ENCODE measurements at regions not wholly inside any gene's neighbourhood (a gene's known extent, or its start where the extent isn't known, plus 50 kb on each side); places are given as distances from the start of the nearest gene placed in this dataset.

DNA sequence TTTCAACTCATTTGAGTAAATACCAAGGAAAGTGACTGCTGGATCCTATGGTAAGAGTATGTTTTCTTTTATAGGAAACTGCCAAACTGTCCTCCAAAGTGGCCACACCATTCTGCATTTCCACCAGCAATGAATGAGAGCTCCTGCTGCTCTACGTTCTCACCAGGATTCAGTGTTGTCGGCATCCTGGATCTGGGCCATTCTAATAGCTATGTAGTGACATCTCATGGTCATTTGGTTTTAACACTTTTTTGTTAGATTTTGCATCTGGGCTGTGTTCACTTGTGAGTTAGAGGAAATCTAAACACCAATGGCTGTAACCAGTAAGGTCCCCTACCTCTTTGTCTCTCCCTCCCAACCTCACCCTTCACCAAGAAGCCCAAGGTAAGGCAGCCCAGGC is 115.9 kb downstream of the ATPSCKMT start:
- Histone ChIP-seq H3K4me3 (ENCODE audit: low read depth, low read length) (no peak overlapping the region), H3K9me3 (ENCODE audit: control insufficient read depth, insufficient read depth, low read depth, low read length) (no peaks in the 10 kb centered on the region), H3K27ac (ENCODE audit: extremely low read depth, low read depth, low read length) (no peak overlapping the region), H3K4me1 (ENCODE audit: control insufficient read depth, insufficient read depth, low read length) (no peaks in the 10 kb centered on the region), H3K36me3 (ENCODE audit: control insufficient read depth in 2 of 2, insufficient read depth in 1 of 2, low read length in 2 of 2) (no peaks in the 10 kb centered on the region)
- ChIA-PET POLR2A (no interaction called here), CTCF (interaction anchor here (0.6 kb wide), 1 partner anchor 15 kb away, joined by 3 read pairs; no protein-coding TSS in a partner anchor)
- no peak for TF ChIP-seq ZNF423 (tag by site-specific recombination; IDR thresholded peaks at IDR 0.05)
- TF ChIP-seq, protein P1, sequence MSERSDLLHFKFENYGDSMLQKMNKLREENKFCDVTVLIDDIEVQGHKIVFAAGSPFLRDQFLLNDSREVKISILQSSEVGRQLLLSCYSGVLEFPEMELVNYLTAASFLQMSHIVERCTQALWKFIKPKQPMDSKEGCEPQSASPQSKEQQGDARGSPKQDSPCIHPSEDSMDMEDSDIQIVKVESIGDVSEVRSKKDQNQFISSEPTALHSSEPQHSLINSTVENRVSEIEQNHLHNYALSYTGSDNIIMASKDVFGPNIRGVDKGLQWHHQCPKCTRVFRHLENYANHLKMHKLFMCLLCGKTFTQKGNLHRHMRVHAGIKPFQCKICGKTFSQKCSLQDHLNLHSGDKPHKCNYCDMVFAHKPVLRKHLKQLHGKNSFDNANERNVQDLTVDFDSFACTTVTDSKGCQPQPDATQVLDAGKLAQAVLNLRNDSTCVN (tag by site-specific recombination; optimal IDR thresholded peaks at IDR 0.05) = no peak
- no peak for TF ChIP-seq GLI4 (tag by site-specific recombination; IDR thresholded peaks at IDR 0.05)
- no peak for TF ChIP-seq RBAK (tag by site-specific recombination; IDR thresholded peaks at IDR 0.05)
- TF ChIP-seq ZNF843 (tag by site-specific recombination; IDR thresholded peaks at IDR 0.05) = no peak
- TF ChIP-seq PRDM1 (tag by site-specific recombination; IDR thresholded peaks at IDR 0.05) = no peak
- TF ChIP-seq, protein P2, sequence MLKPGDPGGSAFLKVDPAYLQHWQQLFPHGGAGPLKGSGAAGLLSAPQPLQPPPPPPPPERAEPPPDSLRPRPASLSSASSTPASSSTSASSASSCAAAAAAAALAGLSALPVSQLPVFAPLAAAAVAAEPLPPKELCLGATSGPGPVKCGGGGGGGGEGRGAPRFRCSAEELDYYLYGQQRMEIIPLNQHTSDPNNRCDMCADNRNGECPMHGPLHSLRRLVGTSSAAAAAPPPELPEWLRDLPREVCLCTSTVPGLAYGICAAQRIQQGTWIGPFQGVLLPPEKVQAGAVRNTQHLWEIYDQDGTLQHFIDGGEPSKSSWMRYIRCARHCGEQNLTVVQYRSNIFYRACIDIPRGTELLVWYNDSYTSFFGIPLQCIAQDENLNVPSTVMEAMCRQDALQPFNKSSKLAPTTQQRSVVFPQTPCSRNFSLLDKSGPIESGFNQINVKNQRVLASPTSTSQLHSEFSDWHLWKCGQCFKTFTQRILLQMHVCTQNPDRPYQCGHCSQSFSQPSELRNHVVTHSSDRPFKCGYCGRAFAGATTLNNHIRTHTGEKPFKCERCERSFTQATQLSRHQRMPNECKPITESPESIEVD (tag by site-specific recombination; IDR thresholded peaks at IDR 0.05) = no peak
- no peak for TF ChIP-seq SP7 (tag by site-specific recombination; IDR thresholded peaks at IDR 0.05)
- no peak for TF ChIP-seq ZNF624 (tag by site-specific recombination; IDR thresholded peaks at IDR 0.05)
- no peak for TF ChIP-seq ZNF777 (tag by site-specific recombination; IDR thresholded peaks at IDR 0.05; ENCODE audit: borderline replicate concordance)
- no peak for TF ChIP-seq REPIN1 (tag by site-specific recombination; IDR thresholded peaks at IDR 0.05; ENCODE audit: low read depth)
- no peak for TF ChIP-seq ZNF416 (tag by site-specific recombination; IDR thresholded peaks at IDR 0.05)
- TF ChIP-seq ZNF169 (tag by site-specific recombination; IDR thresholded peaks at IDR 0.05) = no peak
- no peak for TF ChIP-seq HOXA7 (CRISPR knock-in tag; IDR thresholded peaks at IDR 0.05; ENCODE audit: borderline replicate concordance)
- no peak for TF ChIP-seq ZNF510 (tag by site-specific recombination; IDR thresholded peaks at IDR 0.05; ENCODE audit: insufficient replicate concordance)
- TF ChIP-seq ZNF76 (tag by site-specific recombination; IDR thresholded peaks at IDR 0.05; ENCODE audit: borderline replicate concordance, low read depth) = no peak
- no peak for TF ChIP-seq ZSCAN16 (tag by site-specific recombination; IDR thresholded peaks at IDR 0.05)
- TF ChIP-seq, protein P3, sequence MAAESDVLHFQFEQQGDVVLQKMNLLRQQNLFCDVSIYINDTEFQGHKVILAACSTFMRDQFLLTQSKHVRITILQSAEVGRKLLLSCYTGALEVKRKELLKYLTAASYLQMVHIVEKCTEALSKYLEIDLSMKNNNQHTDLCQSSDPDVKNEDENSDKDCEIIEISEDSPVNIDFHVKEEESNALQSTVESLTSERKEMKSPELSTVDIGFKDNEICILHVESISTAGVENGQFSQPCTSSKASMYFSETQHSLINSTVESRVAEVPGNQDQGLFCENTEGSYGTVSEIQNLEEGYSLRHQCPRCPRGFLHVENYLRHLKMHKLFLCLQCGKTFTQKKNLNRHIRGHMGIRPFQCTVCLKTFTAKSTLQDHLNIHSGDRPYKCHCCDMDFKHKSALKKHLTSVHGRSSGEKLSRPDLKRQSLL (tag by site-specific recombination; IDR thresholded peaks at IDR 0.05) = no peak
- TF ChIP-seq ZNF585B (tag by site-specific recombination; IDR thresholded peaks at IDR 0.05) = no peak
- TF ChIP-seq ZNF324 (tag by site-specific recombination; IDR thresholded peaks at IDR 0.05) = no peak

DNA sequence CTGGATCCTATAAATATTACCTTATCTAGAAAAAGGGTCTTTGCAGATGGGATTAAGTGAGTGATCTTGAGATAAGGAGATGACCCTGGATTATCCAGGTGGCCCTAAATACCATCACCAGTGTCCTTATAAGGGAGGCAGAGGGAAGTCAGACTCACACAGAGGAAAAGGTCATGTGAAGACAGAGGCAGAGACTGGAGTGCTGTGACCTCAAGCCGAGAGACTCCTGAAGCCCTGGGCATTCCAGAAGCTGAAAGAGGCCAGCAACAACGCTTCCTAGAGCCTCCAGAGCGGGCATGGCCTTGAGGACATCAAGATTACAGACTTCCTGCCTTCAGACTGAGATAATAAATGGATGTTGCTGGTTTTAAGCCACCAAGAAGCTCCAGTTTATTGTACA is 118.8 kb downstream of the ATPSCKMT start:
- ChIA-PET CTCF (interaction anchor here (0.6 kb wide), 1 partner anchor 753 kb away, joined by 3 read pairs; no protein-coding TSS in a partner anchor), POLR2A (no interaction called here)
- TF ChIP-seq ZNF548 (tag by site-specific recombination; IDR thresholded peaks at IDR 0.05) (no peak), HOXD13 (CRISPR knock-in tag; IDR thresholded peaks at IDR 0.05; ENCODE audit: borderline replicate concordance) (no peak), ZNF10 (tag by site-specific recombination; IDR thresholded peaks at IDR 0.05) (no peak), ZNF302 (tag by site-specific recombination; IDR thresholded peaks at IDR 0.05; ENCODE audit: low read depth) (no peak), ZBTB1 (tag by site-specific recombination; IDR thresholded peaks at IDR 0.05) (no peak), KLF1 (tag by site-specific recombination; IDR thresholded peaks at IDR 0.05) (no peak)
- TF ChIP-seq, protein P4, sequence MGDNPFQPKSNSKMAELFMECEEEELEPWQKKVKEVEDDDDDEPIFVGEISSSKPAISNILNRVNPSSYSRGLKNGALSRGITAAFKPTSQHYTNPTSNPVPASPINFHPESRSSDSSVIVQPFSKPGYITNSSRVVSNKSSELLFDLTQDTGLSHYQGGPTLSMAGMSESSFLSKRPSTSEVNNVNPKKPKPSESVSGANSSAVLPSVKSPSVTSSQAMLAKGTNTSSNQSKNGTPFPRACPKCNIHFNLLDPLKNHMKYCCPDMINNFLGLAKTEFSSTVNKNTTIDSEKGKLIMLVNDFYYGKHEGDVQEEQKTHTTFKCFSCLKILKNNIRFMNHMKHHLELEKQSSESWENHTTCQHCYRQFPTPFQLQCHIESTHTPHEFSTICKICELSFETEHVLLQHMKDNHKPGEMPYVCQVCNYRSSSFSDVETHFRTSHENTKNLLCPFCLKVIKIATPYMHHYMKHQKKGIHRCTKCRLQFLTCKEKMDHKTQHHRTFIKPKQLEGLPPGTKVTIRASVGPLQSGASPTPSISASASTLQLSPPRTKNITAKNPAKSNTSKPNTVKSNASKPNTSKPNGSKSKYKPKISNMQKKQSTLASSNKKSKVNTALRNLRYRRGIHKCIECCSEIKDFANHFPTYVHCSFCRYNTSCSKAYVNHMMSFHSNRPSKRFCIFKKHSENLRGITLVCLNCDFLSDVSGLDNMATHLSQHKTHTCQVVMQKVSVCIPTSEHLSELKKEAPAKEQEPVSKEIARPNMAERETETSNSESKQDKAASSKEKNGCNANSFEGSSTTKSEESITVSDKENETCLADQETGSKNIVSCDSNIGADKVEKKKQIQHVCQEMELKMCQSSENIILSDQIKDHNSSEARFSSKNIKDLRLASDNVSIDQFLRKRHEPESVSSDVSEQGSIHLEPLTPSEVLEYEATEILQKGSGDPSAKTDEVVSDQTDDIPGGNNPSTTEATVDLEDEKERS (tag by site-specific recombination; IDR thresholded peaks at IDR 0.05) = no peak
- TF ChIP-seq, protein P1 (tag by site-specific recombination; optimal IDR thresholded peaks at IDR 0.05) = no peak

More for the DNA sequence above, 118.8 kb downstream of the ATPSCKMT start:
- Histone ChIP-seq H3K36me3 (ENCODE audit: control insufficient read depth in 2 of 2, insufficient read depth in 1 of 2, low read length in 2 of 2) (no peaks in the 10 kb centered on the region), H3K4me3 (ENCODE audit: low read depth, low read length) (no peak overlapping the region), H3K9me3 (ENCODE audit: control insufficient read depth, insufficient read depth, low read depth, low read length) (no peaks in the 10 kb centered on the region), H3K4me1 (ENCODE audit: control insufficient read depth, insufficient read depth, low read length) (no peaks in the 10 kb centered on the region), H3K27ac (ENCODE audit: extremely low read depth, low read depth, low read length) (no peak overlapping the region)

Data from HEK293 (cell line).